GM23338 (cell line): ENCODE measurements at regions not wholly inside any gene's neighbourhood (a gene's known extent, or its start where the extent isn't known, plus 50 kb on each side); places are given as distances from the start of the nearest gene placed in this dataset.

Source experiments
- ATAC-seq: fragments of 200-7000 bp; cut with Tn5 transposase; 3 replicates; pipeline ENCODE4 v1.9.1; 2020
- DNase-seq: peaks from one replicate; pipeline ENCODE4 v3.0.0-alpha.2; 2015; ENCODE audit warnings: low spot score
- H2AFZ ChIP-seq: fragments of 200-600 bp; sonication (generic); 2 replicates; pipeline ENCODE4 v1.8.0; 2016; ENCODE audit warnings: antibody characterized with exemption, mild to moderate bottlenecking, moderate library complexity
- H3F3A ChIP-seq: fragments of 200-600 bp; sonication (generic); replicated peaks from 2 replicates; pipeline ENCODE4 v1.8.0; 2017; ENCODE audit warnings: antibody characterized with exemption, mixed run types, low read depth
- H3K27ac ChIP-seq: fragments of 200-600 bp; sonication (generic); 2 replicates; pipeline ENCODE4 v1.6.1; 2016; ENCODE audit warnings: low read depth
- H3K27me3 ChIP-seq: fragments of 200-600 bp; sonication (generic); 2 replicates; pipeline ENCODE4 v1.8.0; 2016; ENCODE audit warnings: mild to moderate bottlenecking, mixed run types, moderate library complexity; ENCODE audit not compliant: insufficient read depth
- H3K36me3 ChIP-seq: fragments of 200-600 bp; sonication (generic); 2 replicates; pipeline ENCODE4 v1.8.0; 2016; ENCODE audit warnings: mild to moderate bottlenecking; ENCODE audit not compliant: insufficient read depth
- H3K4me1 ChIP-seq: fragments of 200-600 bp; sonication (generic); 2 replicates; pipeline ENCODE4 v1.8.0; 2016; ENCODE audit warnings: mild to moderate bottlenecking, moderate library complexity; ENCODE audit not compliant: insufficient read depth
- H3K4me2 ChIP-seq: fragments of 200-600 bp; sonication (generic); 2 replicates; pipeline ENCODE4 v1.7.1; 2017; ENCODE audit warnings: mixed run types
- H3K4me3 ChIP-seq: fragments of 200-600 bp; sonication (generic); 2 replicates; pipeline ENCODE4 v1.6.1; 2016; ENCODE audit warnings: mixed run types
- H3K79me2 ChIP-seq: fragments of 200-600 bp; sonication (generic); replicated peaks from 2 replicates; pipeline ENCODE4 v1.8.0; 2017; ENCODE audit warnings: mild to moderate bottlenecking; ENCODE audit not compliant: insufficient read depth
- H3K9me2 ChIP-seq: fragments of 200-600 bp; sonication (generic); 2 replicates; pipeline ENCODE4 v1.8.0; 2017; ENCODE audit not compliant: insufficient read depth
- H4K20me1 ChIP-seq: fragments of 200-600 bp; sonication (generic); replicated peaks from 2 replicates; pipeline ENCODE4 v1.8.0; 2017; ENCODE audit warnings: mild to moderate bottlenecking; ENCODE audit not compliant: insufficient read depth
- H3K27ac Mint-ChIP-seq: 2 replicates; pipeline ENCODE4 v1.8.0; 2020; ENCODE audit warnings: inconsistent platforms, mild to moderate bottlenecking, moderate library complexity, mixed read lengths
- H3K27me3 Mint-ChIP-seq: 3 replicates; pipeline ENCODE4 v1.8.0; 2022; ENCODE audit warnings: low read depth, mild to moderate bottlenecking, moderate library complexity, mixed read lengths, inconsistent platforms; ENCODE audit not compliant: insufficient read depth, poor library complexity
- H3K36me3 Mint-ChIP-seq: 3 replicates; pipeline ENCODE4 v1.8.0; 2021; ENCODE audit warnings: low read depth, mild to moderate bottlenecking, inconsistent platforms, moderate library complexity, mixed read lengths
- H3K4me1 Mint-ChIP-seq: 3 replicates; pipeline ENCODE4 v1.8.0; 2020; ENCODE audit warnings: mild to moderate bottlenecking, inconsistent platforms, mixed read lengths
- H3K4me3 Mint-ChIP-seq: 3 replicates; pipeline ENCODE4 v1.8.0; 2021; ENCODE audit warnings: moderate library complexity, mild to moderate bottlenecking, inconsistent platforms, mixed read lengths
- H3K9me3 Mint-ChIP-seq: 3 replicates; pipeline ENCODE4 v1.8.0; 2020; ENCODE audit warnings: moderate library complexity, mild to moderate bottlenecking, inconsistent platforms, mixed read lengths
- CREB1 ChIP-seq: fragments of 250-450 bp; sonication (Bioruptor Pico); IDR thresholded peaks from 2 replicates; pipeline ENCODE4 v1.5.0; 2020; ENCODE audit warnings: low read depth, mild to moderate bottlenecking, moderate library complexity
- ETS1 ChIP-seq: IDR thresholded peaks from 2 replicates; pipeline ENCODE4 v1.6.1; 2016; ENCODE audit warnings: antibody characterized with exemption
- EZH2 ChIP-seq: fragments of 200-600 bp; sonication (generic); IDR thresholded peaks from one replicate; pipeline ENCODE4 v1.8.0; 2017; ENCODE audit warnings: antibody characterized with exemption, mild to moderate bottlenecking, low read depth; ENCODE audit not compliant: unreplicated experiment
- EZH2phosphoT487 ChIP-seq: fragments of 200-600 bp; sonication (generic); IDR thresholded peaks from one replicate; pipeline ENCODE4 v1.8.1; 2018; ENCODE audit warnings: antibody characterized with exemption; ENCODE audit not compliant: unreplicated experiment
- JUNB ChIP-seq: IDR thresholded peaks from one replicate; pipeline ENCODE4 v1.6.1; 2016; ENCODE audit warnings: antibody characterized with exemption; ENCODE audit not compliant: unreplicated experiment
- POLR2AphosphoS5 ChIP-seq: IDR thresholded peaks from 2 replicates; pipeline ENCODE4 v1.6.1; 2016; ENCODE audit warnings: antibody characterized with exemption, low read depth
- REST ChIP-seq: IDR thresholded peaks from one replicate; pipeline ENCODE4 v1.6.1; 2018; ENCODE audit warnings: antibody characterized with exemption; ENCODE audit not compliant: unreplicated experiment
- STAT1 ChIP-seq: IDR thresholded peaks from one replicate; pipeline ENCODE4 v1.6.1; 2016; ENCODE audit warnings: antibody characterized with exemption; ENCODE audit not compliant: unreplicated experiment
- ZNF114 ChIP-seq: fragments of 250-450 bp; sonication (Bioruptor Pico); IDR thresholded peaks from 2 replicates; pipeline ENCODE4 v1.5.0; 2020; ENCODE audit warnings: mild to moderate bottlenecking, moderate library complexity
- ZNF331 ChIP-seq: fragments of 250-450 bp; sonication (Bioruptor Pico); IDR thresholded peaks from 2 replicates; pipeline ENCODE4 v1.5.0; 2020; ENCODE audit warnings: low read depth, mild to moderate bottlenecking, moderate library complexity
- ZNF462 ChIP-seq: fragments of 250-450 bp; sonication (Bioruptor Pico); IDR thresholded peaks from 2 replicates; pipeline ENCODE4 v1.5.0; 2020; ENCODE audit warnings: mild to moderate bottlenecking, moderate library complexity

DNA sequence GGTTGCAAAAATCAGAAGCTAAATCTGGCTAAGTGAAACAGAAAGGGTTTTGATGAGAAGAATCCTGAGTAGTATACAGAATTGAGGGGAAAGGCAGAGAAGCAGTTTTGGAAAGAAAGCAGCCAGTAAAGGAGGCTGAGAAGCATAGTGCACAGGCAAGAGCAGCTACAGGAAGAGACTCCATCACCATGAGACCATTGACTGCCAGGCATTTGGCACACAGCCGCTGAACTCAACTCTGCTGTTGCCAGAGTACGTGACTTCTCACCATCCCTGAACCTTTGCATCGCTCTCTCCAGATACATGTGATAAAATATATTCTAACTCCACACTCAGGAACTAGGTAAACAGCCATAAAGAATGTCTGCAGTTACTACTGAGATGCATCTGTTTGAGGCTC is 128.3 kb upstream of the C1orf21 start:
- no peak overlapping the region for H3K4me2 ChIP-seq
- no peaks in the 10 kb centered on the region for H3K36me3 ChIP-seq
- Mint-ChIP-seq H3K27me3 (peaks cover 2% of the 10 kb centered on the region), H3K36me3 (no peaks in the 10 kb centered on the region), H3K4me1 (peaks cover 7% of the 10 kb centered on the region; the same call in 2 of the 3 replicates), H3K4me3 (no peak overlapping the region), H3K9me3 (no peaks in the 10 kb centered on the region), H3K27ac (no peak overlapping the region)
- H4K20me1 ChIP-seq, result no peaks in the 10 kb centered on the region
- no peaks in the 10 kb centered on the region for H3K27me3 ChIP-seq
- TF ChIP-seq ZNF462 (CRISPR knock-in tag) (no peak), JUNB (no peak), ETS1 (no peak), STAT1 (no peak), CREB1 (CRISPR knock-in tag) (no peak), ZNF331 (CRISPR knock-in tag) (no peak), EZH2 (no peak), POLR2AphosphoS5 (no peak), REST (no peak), EZH2phosphoT487 (no peak), ZNF114 (CRISPR knock-in tag) (no peak)
- ATAC-seq, result no peak
- H2AFZ ChIP-seq, result no peak overlapping the region
- no peaks in the 10 kb centered on the region for H3K4me1 ChIP-seq
- no peak overlapping the region for H3K4me3 ChIP-seq
- H3K9me2 ChIP-seq, result no peaks in the 10 kb centered on the region; the same call in none of the 2 replicates
- no peaks in the 10 kb centered on the region for H3K79me2 ChIP-seq
- no peak for DNase-seq
- H3K27ac ChIP-seq, result no peak overlapping the region
- H3F3A ChIP-seq, result no peaks in the 10 kb centered on the region
